ENCODE measurements at regions not wholly inside any gene's neighbourhood (a gene's known extent, or its start where the extent isn't known, plus 50 kb on each side); places are given as distances from the start of the nearest gene placed in this dataset.

DNA sequence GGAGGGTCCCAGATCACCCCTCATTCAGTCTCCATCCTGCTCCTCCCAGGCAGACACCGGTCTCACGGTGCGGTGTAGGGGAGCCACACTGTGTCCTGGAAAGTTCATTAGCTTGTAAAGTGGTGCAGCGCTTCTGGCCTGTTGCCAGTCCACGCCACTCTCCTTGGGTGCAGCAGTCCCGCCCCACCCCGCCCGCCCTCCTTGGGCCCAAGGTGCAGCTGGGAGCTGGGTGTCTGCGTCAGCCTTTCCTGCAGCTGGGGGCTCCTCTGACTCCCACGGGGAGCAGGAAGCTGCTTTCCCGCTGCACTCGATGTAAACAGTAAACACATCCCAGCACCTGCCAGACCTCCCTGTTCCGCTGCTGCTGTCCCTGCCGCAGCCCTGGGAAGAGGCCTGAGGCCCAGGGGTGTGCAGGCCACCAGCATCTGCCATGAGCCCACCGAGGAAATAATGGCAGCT, 53.8 kb upstream of the ASB18 start:
- no peak for DNase-seq

DNA sequence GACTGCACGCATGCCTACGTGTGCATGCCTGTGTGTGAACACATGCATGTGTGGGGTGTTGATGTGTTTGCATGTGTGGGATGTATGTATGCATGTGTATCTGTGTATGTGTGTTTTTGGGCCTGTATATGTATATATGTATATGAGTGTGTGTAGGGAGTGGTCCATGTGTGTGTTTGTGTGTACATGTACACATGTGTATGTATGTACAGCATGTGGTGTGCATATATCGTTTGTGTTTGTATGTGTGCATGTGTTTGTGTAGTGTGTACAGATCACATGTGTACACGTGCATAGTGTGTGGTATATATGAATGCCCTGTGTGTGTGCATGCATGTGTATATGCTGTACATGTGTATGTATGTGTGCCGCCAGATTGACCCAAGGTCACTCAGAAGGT, 54.2 kb upstream of the ASB18 start:
- DNase-seq: no peak

DNA sequence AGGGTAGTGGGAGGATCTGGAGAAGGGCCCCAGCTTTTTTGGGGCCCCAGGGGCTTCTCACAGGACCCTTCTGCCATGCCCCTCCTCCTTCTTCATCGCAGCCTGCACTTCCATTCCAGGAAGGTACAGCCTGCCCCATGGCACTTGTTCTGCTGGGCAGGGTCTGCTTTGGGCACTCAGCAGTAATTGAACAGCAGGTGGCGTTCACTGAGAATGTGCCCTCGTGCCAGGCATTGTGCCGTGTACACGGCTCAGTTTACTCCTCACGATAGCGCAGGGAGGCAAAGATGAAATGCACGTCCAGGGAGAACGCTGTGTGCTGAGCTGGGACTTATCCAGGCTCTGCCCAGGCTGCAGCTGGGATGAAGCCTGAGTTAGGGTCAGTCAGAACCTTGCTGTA, 54.8 kb upstream of the ASB18 start:
- DNase-seq: no peak

GRCh38 chr2:236321415-236321814, 57.2 kb upstream of the ASB18 start:
- DNase-seq: no peak

GRCh38 chr2:236333417-236334121, 69.4 kb upstream of the ASB18 start:
- no peak for DNase-seq

DNA sequence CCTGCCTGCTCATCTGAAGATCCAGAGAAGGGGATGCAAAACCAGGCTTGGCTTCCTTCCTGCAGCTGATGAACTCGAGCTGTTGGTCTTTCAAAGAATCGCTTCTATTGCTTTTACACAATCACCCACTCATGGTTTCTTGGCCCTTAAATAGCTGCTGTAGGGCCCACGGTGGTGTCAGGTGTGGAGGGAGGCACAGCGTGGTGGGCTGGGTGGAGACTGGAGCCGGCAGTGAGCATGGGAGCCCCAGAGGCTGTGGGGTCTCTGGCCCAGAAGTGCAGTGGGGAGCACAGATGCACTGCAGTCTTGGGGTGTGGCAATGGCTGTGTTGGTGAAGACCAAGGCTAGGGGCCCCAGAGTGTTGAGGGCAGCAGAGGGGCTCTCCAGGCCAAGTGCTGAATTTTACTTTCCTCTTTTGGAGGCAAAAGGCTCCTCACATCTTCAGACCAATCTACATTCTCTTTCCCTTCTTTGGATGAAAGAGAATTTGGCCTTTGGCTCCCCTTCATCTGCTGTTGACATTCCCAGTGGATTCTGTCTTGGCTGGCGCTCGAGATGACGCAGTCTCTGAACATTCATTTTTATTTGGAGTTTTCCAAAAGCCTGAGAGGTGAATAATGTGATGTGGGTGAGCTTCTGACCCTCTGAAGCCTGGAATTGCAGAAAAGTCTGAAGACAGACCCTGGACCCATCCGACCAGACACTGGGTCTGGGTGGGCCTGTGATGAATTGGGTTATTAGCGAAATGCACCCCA, 70.1 kb upstream of the ASB18 start:
- no peak for DNase-seq

- no peak for DNase-seq
These were observed 71.7 kb upstream of the ASB18 start for GRCh38 chr2:236335696-236336574.

DNA sequence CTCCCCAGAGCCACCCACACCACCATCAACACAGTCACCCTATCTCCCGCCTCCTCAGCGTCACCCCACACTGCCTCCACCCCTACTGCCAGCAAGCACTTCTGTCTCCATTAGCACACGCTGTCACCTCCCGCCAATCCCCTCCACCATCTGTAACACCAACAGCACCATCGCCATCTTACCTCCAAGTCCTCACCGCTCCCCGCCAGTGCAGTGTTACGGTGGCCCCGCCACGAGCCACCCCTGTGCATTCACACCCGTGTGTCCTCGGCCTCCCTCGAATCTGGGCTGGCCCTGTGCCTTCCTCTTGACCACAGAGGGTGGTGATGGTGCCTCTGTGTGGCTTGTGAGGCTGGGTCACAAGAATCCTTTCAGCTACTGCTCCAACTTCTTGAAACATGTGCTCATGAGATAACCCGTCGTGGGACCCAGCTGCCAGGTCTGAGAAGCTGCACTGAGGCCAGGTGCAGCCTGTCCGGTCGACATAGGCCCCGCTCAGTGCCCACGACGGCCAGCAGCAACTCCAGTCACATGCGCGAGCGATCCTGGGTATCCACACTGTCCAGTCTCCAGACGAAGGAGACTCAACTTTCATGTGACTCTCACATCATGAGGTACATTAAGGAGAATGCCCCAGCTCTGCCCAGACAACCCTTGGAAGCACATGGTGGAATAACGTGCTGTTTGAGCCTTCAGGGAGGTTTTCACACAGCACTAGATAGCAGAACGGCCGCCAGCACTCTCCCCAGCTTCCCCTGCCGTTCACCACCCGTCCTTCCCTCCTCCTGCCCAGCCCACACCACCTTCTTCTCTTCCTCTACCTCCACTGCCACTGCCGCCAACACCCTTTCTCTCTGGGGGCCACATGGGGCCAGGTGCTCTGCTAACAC, 72.6 kb upstream of the ASB18 start:
- no peak for DNase-seq

DNA sequence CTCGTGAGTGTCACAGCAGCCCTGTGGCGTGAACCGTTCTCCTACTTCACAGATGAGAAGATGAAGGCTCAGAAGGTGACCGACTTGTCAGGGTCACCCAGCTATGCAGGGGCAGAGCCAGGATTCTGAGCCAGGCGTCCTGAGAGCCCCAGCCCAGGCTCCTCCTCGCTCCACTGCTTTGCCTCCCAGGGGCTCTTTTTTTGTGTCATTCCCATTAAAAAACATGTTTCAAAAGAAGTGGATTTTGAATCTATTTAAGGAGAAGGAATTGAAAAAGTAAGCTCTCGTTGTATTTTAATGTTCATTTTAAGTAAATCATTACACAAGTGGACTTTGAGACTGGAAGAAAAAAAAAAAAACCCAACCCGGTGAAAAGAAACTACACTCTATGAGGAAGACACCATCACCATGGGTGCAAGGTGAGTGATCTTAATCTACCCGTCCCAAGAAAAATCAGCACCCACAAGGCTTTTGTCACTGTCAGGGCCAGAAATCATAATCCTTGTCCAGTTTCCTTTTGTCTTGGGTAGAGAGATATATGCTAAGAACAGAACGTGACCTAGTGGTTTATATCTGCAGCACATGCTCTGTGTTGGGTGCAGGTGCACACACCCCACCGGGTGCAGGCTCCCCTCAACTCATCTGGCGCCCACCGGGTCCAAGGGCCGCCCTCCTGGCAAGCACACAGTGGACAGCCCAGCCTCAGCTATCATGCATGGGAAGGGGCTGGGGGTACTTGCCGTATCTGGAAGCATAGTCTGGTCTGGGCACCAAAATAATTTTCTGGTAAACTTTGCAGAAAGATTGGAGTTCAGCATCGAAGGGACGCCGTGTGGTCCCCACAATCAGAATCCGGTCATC, 73.5 kb upstream of the ASB18 start:
- DNase-seq: no peak

DNA sequence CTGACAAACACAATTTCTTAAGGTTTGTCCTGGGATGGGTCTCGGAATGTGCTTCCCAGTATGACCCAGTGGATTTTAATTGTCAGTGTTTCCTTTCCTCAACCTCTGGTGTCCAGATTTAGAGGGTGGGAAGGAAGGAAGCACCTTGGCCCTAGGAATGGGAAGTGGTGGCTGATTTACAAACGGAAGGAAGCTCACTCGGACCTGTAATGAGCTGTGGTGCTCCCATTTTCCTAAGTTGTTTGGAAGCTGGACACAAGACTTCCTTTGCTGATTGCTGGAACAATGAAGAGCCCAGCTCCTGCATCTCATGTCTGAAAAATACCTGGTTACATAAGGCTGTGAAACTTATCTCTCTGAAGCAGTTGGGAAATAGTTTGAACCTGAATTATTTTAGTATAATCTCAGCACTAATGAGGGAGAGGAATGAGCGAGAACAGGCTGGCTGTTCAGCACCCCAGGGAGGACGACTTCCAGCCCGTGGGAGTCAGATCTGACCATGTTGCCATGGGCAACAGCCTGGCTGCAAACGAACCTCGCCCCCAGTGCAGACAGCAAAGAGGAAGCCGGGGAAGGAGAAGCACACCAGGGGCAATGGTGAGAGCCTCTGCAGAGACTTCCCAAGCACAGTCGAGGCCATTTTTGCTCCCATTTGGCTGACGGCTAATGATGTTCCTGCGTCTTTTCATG, 74.4 kb upstream of the ASB18 start:
- DNase-seq: no peak

- DNase-seq: no peak
These were observed 76.0 kb upstream of the ASB18 start for GRCh38 chr2:236340251-236340650.

GRCh38 chr2:236341067-236341466, 76.9 kb upstream of the ASB18 start:
- no peak for DNase-seq

DNA sequence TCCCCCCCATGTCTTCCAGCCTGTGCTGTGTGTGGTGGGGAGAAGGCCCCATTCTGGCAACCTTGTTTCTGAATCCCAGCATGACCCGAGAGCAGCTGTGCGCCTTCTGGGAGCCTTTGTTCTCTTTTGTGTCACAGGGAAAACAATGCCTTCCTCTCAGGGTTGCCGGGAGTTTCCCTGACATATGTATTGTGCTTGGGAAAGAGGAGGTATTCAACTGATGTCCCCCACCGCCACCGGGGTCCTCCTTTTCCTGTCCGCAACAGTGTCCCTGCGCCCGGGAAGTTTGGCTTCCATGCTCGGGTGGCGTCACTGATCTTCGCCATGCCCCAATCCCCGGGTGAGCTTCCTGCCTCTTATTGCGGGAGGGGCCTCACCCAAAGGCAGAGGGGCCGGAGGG, 77.5 kb upstream of the ASB18 start:
- DNase-seq: no peak

DNA sequence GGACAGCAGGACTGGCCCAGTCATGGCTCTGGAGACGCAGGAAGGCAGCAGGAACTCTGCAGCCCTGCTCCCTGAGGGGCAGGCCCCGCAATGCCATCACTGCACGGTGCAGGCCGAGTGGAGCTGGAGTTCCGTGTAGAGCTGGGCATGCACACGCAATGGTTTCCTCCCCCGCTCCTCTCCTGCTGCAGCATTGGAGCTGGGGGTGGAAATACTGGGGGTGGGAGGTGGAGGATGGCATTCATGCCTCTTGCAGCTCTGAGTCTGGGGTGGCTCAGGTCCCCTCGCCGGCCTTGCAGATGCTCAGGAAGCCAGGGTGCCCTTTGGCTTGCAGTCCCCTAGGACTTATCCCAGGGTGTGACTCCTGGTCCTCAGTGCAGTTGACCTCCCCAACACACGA, 78.3 kb upstream of the ASB18 start:
- no peak for DNase-seq

- DNase-seq: no peak
These were observed 78.7 kb upstream of the ASB18 start for GRCh38 chr2:236342951-236343350.

DNA sequence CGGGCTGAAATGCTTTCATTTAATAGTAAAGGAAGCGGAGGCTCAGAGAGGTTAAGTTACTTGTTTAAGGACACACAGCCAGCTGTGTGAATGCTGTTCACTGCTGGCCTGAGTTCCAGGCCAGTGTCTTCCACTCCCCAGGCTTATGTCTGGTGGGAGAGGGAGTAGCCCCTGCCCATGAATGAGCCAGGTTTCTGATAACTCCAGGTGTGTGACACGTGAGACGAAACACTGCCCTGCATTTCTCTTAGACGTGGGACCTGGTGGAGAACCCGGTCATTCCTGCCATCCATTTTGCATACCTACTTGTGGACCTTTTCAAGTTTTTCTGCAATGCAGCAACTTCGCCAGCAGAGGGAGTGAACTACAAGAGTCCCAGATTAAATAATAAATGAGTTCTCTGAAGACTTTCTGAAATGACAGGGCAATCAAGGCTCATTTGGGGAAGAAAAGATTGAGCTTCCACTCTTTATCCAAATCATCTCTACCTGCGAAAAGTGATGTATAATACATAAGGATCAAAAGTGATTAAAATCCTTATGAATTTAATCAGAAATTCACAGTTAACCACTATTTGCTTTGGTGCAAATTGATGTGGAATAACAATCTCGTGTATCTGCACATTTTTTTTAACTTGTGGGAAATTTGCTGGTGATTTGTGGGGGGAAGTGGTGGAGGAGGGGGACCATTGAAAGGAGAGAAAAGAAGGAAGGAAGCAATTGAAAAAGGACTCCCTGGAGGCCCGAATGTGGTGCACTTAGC, 79.4 kb upstream of the ASB18 start:
- DNase-seq: peak; percentile 59

DNA sequence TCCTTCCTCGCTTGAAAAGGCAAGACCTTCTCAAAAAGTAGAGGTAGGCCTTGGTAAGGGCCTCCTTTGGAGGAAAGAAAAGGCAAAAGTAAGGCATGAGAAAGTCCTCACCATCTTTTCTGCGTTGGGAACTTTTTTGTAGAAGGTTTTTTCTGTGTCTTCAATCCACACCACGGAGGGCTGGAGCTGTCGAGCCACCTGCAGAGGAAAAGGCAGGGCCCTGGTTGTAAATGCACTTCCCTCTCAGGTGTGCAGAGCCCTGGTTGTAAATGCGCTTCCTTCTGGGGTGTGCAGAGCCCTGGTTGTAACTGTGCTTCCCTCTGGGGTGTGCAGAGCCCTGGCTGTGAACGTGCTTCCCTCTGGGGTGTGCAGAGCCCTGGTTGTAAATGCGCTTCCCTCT, 80.2 kb upstream of the ASB18 start:
- DNase-seq: no peak

DNA sequence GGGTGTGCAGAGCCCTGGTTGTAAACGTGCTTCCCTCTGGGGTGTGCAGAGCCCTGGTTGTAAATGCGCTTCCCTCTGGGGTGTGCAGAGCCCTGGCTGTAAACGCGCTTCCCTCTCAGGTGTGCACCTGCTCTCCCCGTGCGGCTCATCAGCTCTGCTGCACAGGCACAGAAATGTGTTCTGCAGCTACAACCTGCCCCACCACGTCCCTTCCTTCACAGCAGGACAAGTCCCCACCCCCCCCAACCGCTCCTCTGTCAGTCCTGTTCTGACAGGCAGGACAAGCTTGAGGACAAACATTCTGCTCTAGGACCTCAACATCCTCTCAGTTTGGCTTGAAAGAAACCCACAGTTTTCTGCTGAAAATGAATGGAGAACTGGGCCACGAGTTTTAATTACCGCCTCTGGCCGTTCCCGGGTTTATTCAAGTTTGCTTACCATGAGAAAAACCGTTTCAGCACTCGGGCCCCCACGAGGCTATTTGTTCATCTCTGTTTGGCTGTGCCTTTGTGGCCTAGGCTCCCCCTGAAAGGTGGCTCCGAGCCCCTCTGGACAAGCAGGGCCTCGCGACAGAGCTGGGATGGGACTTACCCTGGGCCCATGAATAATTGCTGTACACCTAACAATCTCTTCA, 81.0 kb upstream of the ASB18 start:
- no peak for DNase-seq

DNA sequence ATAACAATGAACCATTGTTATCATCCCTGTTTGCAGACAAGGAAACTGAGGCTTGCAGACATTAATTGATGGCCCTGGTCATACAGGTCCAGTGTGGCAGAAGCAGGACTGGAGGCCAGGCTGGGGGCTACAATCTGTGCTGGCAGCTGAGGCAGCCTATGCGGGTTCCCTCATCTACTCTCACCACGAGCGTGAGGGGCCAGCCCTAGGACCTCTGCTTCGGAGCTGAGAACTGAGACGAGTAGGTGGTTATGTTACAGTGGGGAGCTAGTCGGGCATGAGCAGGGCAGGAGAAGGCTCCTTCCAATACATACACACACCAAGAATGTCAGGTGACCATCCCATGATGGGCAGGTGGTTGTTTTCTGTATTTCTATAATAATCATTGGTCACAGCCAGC, 82.2 kb upstream of the ASB18 start:
- no peak for DNase-seq

GRCh38 chr2:236348279-236348678, 84.1 kb upstream of the ASB18 start:
- no peak for DNase-seq

Measured in NCI-H1436 (cell line).